ENCODE measurements at regions not wholly inside any gene's neighbourhood (a gene's known extent, or its start where the extent isn't known, plus 50 kb on each side); places are given as distances from the start of the nearest gene placed in this dataset.
"Not testable (repeated sequence)": the region's sequence is repeated elsewhere in the genome, so short reads cannot be mapped to it uniquely, and the experiment has no call there.

DNA sequence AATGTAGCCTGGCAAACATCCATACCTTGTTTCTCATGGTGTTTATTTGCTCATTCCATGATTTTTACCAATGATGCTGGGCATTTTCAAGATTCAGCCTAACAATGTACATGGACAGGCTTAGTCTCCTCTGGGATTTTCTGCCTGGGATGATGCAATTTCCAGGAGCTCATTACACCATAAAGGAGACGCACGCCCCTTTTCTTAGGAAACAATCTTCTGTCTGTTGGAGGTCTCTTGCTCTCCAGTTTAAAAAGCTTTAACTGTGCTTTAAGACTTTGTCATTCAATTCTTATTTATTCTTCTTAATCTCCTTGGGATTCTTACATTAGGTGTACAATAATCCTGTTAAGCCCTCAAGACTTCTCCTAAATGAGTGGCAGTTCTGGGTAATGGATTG is 150.3 kb upstream of the NRP1 start:
- no peak for DNase-seq (ENCODE audit: low read depth)
- no peak overlapping the region for H3K4me3 ChIP-seq (ENCODE audit: control insufficient read depth, low read depth, low read length)
- no peak for TF ChIP-seq CTCF (IDR thresholded peaks at IDR 0.05; ENCODE audit: control insufficient read depth, insufficient read depth, low read depth, low read length, missing control alignments)

GRCh38 chr10:33483816-33484190 is 149.3 kb upstream of the NRP1 start:
- no peak for DNase-seq (ENCODE audit: low read depth)
- no peak for TF ChIP-seq CTCF (IDR thresholded peaks at IDR 0.05; ENCODE audit: control insufficient read depth, insufficient read depth, low read depth, low read length, missing control alignments)
- H3K4me3 ChIP-seq (ENCODE audit: control insufficient read depth, low read depth, low read length), result no peak overlapping the region

DNA sequence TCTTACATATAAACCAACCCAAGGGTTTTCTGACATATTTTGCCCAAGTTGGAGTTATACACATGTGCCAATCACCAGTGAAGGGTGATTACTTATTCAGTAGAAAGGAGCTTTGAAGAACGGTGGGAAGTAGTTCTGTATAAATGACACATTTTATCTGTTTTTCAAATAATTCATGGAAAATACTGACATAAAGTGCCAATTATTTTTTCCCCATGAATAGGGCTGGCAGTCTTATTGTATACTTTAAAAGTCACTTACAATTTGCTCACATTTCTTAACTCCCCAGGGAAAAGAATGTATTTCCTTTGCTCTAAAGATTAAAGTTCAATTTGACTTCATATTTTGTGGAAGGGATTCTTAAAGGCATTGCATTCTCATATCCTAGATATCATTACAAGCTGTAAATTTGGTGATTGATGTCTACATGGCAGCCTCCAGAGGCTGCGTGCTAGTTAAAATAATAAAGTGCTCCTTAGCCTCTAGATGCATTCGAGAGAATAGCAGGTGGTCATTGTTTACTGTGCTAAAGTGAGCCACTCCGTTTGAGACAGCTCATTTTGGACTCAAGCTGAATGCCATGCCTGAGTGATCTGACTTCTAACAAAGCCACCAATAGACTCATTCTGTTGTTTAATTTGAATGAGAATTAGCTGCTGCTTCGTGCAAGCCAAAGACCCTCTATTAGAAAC is 148.8 kb upstream of the NRP1 start:
- H3K4me3 ChIP-seq (ENCODE audit: control insufficient read depth, low read depth, low read length), result no peak overlapping the region
- TF ChIP-seq CTCF (IDR thresholded peaks at IDR 0.05; ENCODE audit: control insufficient read depth, insufficient read depth, low read depth, low read length, missing control alignments), result no peak
- DNase-seq (ENCODE audit: low read depth), result no peak

DNA sequence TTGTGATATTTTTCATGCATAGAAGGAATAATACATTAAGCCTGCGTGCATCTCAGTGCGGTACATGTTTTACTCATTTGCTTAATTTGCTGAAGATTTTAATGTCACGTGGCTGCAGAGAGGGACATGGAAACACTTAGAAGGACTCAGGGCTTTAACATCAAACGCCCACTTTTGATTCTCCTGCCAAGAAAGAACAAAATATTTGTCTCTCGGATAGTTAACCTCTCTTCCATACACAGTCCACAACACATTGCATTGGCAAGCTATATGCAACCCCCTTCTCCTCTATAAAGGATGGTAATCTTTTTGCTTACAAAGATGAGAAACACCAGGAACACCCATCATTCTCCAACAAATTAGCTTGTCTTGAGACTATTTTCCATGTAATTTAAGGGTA is 148.0 kb upstream of the NRP1 start:
- H3K4me3 ChIP-seq (ENCODE audit: control insufficient read depth, low read depth, low read length), result no peak overlapping the region
- no peak for DNase-seq (ENCODE audit: low read depth)
- no peak for TF ChIP-seq CTCF (IDR thresholded peaks at IDR 0.05; ENCODE audit: control insufficient read depth, insufficient read depth, low read depth, low read length, missing control alignments)

- no peak for TF ChIP-seq CTCF (IDR thresholded peaks at IDR 0.05; ENCODE audit: control insufficient read depth, insufficient read depth, low read depth, low read length, missing control alignments)
- no peak overlapping the region for H3K4me3 ChIP-seq (ENCODE audit: control insufficient read depth, low read depth, low read length)
- no peak for DNase-seq (ENCODE audit: low read depth)
Observed at GRCh38 chr10:33481184-33481583, 146.7 kb upstream of the NRP1 start.

GRCh38 chr10:33480417-33480816 is 145.9 kb upstream of the NRP1 start:
- not testable (repeated sequence) for DNase-seq (ENCODE audit: low read depth); H3K4me3 ChIP-seq (ENCODE audit: control insufficient read depth, low read depth, low read length)

- no peak for DNase-seq (ENCODE audit: low read depth)
- no peak overlapping the region for H3K4me3 ChIP-seq (ENCODE audit: control insufficient read depth, low read depth, low read length)
Observed at GRCh38 chr10:33478675-33479125, 144.2 kb upstream of the NRP1 start.

More at GRCh38 chr10:33478675-33479125, 144.2 kb upstream of the NRP1 start:
- TF ChIP-seq CTCF (IDR thresholded peaks at IDR 0.05; ENCODE audit: control insufficient read depth, insufficient read depth, low read depth, low read length, missing control alignments), result no peak

Data from AG09309 (cell line).